Astrocyte of the cerebellum (primary cell): ENCODE measurements at regions not wholly inside any gene's neighbourhood (a gene's known extent, or its start where the extent isn't known, plus 50 kb on each side); places are given as distances from the start of the nearest gene placed in this dataset.

ENCODE experiments used
- DNase-seq: peaks from one replicate; pipeline ENCODE4 v3.0.0-alpha.2; 2011; ENCODE audit warnings: low read depth
- H3K4me3 ChIP-seq: 2 replicates; pipeline ENCODE4 v1.5.1; 2011; ENCODE audit warnings: mild to moderate bottlenecking, low read depth, low read length, moderate library complexity
- in situ Hi-C: cut with HindIII; loops from 2 replicates; pipeline ENCODE4 v1.10.0; 2017; ENCODE audit warnings: low sequenced_read_pairs
- TF ChIP-seq, protein P1 (sequence below): IDR thresholded peaks from 2 replicates; pipeline ENCODE4 v1.5.1; 2012; ENCODE audit warnings: low read length, low read depth, moderate library complexity, mild to moderate bottlenecking; ENCODE audit errors: missing control alignments

DNA sequence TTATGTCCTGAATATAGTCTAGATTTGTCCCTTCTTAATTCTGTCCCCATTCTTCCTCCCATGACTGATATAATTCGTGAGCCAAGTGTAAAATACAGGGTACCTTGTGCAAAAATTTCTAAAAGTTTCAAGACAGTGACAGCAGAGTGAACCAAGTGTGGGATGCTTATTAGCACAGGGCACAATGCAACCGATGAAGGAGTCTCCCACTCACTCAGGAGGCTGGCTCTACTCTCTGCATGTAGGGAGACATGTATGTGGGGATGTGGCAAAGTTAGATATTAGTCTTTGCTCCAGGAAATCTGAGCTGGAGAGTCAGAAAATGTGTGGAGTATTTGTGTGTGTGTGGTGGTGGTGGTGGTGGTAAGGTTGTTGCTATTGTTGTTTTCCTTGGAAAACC lies 305.9 kb downstream of the CHL1 start:
- DNase-seq = no peak
- no peak overlapping the region for H3K4me3 ChIP-seq
- in situ Hi-C loops = no loop called here
- TF ChIP-seq, protein P1, sequence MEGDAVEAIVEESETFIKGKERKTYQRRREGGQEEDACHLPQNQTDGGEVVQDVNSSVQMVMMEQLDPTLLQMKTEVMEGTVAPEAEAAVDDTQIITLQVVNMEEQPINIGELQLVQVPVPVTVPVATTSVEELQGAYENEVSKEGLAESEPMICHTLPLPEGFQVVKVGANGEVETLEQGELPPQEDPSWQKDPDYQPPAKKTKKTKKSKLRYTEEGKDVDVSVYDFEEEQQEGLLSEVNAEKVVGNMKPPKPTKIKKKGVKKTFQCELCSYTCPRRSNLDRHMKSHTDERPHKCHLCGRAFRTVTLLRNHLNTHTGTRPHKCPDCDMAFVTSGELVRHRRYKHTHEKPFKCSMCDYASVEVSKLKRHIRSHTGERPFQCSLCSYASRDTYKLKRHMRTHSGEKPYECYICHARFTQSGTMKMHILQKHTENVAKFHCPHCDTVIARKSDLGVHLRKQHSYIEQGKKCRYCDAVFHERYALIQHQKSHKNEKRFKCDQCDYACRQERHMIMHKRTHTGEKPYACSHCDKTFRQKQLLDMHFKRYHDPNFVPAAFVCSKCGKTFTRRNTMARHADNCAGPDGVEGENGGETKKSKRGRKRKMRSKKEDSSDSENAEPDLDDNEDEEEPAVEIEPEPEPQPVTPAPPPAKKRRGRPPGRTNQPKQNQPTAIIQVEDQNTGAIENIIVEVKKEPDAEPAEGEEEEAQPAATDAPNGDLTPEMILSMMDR = no peak

GRCh38 chr3:513301-513700 lies 316.7 kb downstream of the CHL1 start:
- in situ Hi-C loops = no loop called here
- TF ChIP-seq, protein P1 = no peak
- H3K4me3 ChIP-seq = no peak overlapping the region
- no peak for DNase-seq

DNA sequence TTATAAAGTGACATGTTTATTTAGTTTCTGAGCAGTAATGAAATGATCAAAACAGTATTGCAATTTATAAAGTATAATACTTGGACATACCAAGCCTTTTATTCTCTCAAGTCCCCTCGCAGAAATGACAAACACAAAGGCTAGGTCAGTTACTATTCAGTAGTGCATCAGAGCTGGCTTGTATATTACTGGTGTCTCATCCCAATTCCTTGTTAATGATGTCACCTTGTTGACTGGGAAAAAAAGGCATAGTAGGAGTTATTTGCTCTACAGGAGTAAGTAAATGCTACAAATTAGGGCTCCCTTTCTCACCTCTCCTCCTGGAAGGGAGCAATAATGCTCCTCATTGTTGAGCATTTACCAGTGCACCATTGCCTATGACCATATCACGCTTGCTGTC lies 317.6 kb downstream of the CHL1 start:
- no peak overlapping the region for H3K4me3 ChIP-seq
- TF ChIP-seq, protein P1 = no peak
- DNase-seq = no peak
- in situ Hi-C loops = no loop called here

GRCh38 chr3:519026-519425 lies 322.5 kb downstream of the CHL1 start:
- TF ChIP-seq, protein P1 = no peak
- DNase-seq = no peak
- in situ Hi-C loops = no loop called here
- H3K4me3 ChIP-seq = no peak overlapping the region

DNA sequence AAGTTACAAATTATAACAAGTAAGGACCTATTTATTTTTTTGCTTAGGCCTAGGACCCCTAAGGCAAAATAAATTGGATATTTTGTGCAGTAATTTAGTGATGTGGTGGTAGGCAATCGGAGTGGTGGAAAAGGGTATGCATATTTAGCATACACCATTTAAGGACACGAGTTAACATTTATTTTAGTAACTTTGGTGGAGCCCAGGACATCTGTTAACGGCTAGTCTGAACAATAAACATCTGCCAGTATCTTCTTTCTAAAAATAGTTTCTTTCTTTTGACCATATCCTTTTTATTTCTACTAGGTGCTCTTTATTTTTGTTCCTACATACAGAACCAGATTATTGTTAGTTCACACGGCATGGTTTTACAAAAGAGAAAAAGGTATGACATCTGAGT lies 326.3 kb downstream of the CHL1 start:
- in situ Hi-C loops = no loop called here
- DNase-seq = no peak
- no peak overlapping the region for H3K4me3 ChIP-seq
- TF ChIP-seq, protein P1 = no peak

DNA sequence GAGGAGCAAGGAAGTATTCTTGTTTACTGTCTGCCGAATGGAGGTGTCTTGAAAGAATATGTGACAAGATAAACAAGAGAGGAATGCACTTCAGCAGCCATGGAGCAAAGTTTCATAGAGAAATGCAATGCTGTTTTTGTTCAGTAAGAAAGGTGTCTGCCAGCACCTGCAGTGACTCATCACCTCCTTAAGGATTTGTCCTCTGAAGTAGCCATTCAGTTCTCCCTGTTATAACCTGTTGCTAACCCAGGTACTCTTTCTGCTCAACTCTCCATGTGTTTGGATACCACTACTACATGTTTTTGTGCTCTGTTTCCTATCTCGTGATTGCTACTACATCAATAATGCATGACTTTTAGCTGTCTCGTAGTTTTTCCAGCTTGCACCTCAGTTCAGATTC lies 328.9 kb downstream of the CHL1 start:
- TF ChIP-seq, protein P1 = no peak
- DNase-seq = no peak
- no peak overlapping the region for H3K4me3 ChIP-seq
- in situ Hi-C loops = no loop called here
